SU-DHL-6 (cell line): ENCODE measurements at regions not wholly inside any gene's neighbourhood (a gene's known extent, or its start where the extent isn't known, plus 50 kb on each side); places are given as distances from the start of the nearest gene placed in this dataset.

ENCODE experiments used
- EZH2phosphoT487 ChIP-seq: fragments of 200-600 bp; sonication (generic), shearing (Covaris generic); conservative IDR thresholded peaks from 2 replicates; pipeline ENCODE4 v1.6.1; 2018; ENCODE audit warnings: mild to moderate bottlenecking, antibody characterized with exemption, low read length, moderate library complexity, mixed read lengths
- TF ChIP-seq, protein P1 (sequence below): fragments of 200-600 bp; sonication (generic); IDR thresholded peaks from one replicate; pipeline ENCODE4 v1.5.1; 2017; ENCODE audit warnings: antibody characterized with exemption, mild to moderate bottlenecking, low read length, moderate library complexity; ENCODE audit not compliant: insufficient read depth, poor library complexity, severe bottlenecking

DNA sequence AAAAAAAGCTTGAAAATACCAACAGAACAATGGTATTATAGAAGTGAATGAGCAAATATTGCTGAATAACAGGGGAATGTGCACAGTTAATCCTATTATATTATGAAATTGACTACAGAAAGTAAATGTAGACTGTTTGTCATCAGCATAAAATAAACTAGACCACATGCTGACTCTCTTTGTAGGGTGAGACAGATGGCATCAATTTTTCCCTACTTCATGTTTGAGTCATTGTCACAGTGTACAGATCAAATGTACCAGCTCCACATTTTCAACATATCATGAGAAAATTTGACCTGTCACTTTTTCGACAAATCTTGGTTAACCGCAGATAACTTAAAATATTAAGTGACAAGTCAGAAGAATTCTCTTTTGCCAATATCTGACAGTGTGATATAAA is 421.0 kb downstream of the RPL10L start:
- TF ChIP-seq, protein P1, sequence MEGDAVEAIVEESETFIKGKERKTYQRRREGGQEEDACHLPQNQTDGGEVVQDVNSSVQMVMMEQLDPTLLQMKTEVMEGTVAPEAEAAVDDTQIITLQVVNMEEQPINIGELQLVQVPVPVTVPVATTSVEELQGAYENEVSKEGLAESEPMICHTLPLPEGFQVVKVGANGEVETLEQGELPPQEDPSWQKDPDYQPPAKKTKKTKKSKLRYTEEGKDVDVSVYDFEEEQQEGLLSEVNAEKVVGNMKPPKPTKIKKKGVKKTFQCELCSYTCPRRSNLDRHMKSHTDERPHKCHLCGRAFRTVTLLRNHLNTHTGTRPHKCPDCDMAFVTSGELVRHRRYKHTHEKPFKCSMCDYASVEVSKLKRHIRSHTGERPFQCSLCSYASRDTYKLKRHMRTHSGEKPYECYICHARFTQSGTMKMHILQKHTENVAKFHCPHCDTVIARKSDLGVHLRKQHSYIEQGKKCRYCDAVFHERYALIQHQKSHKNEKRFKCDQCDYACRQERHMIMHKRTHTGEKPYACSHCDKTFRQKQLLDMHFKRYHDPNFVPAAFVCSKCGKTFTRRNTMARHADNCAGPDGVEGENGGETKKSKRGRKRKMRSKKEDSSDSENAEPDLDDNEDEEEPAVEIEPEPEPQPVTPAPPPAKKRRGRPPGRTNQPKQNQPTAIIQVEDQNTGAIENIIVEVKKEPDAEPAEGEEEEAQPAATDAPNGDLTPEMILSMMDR = no peak
- TF ChIP-seq EZH2phosphoT487 = no peak
